K562 (cell line): ENCODE measurements at regions not wholly inside any gene's neighbourhood (a gene's known extent, or its start where the extent isn't known, plus 50 kb on each side); places are given as distances from the start of the nearest gene placed in this dataset.

ENCODE experiments used
- CBFA2T2 ChIP-seq: fragments of 450-650 bp; conservative IDR thresholded peaks from 2 replicates; pipeline ENCODE4 v1.6.1; 2017; ENCODE audit warnings: mild to moderate bottlenecking
- CBX2 ChIP-seq: fragments of 200-600 bp; sonication (generic); IDR thresholded peaks from one replicate; pipeline ENCODE4 v1.6.1; 2012; ENCODE audit warnings: mild to moderate bottlenecking, low read length, inconsistent platforms; ENCODE audit not compliant: insufficient read depth, poor library complexity, severe bottlenecking
- DDX20 ChIP-seq: fragments of 450-650 bp; IDR thresholded peaks from 2 replicates; pipeline ENCODE4 v1.6.1; 2016; ENCODE audit warnings: missing genetic modification characterization, low read depth, mild to moderate bottlenecking, missing compliant biosample characterization, moderate library complexity
- EP300 ChIP-seq: IDR thresholded peaks from 2 replicates; pipeline ENCODE4 v1.6.1; 2012; ENCODE audit warnings: low read length, improper control_type of control experiment
- EZH2 ChIP-seq: IDR thresholded peaks from 2 replicates; pipeline ENCODE4 v1.6.1; 2012; ENCODE audit warnings: low read depth, mild to moderate bottlenecking, inconsistent platforms, low read length, borderline replicate concordance
- NFE2 ChIP-seq: IDR thresholded peaks from 2 replicates; pipeline ENCODE4 v1.6.1; 2014; ENCODE audit warnings: antibody characterized with exemption, low read depth
- NFYB ChIP-seq: IDR thresholded peaks from 2 replicates; pipeline ENCODE4 v1.6.1; 2011; ENCODE audit warnings: mild to moderate bottlenecking, moderate library complexity; ENCODE audit not compliant: insufficient read length; ENCODE audit errors: extremely low read depth
- SP1 ChIP-seq: sonication (generic); formaldehyde crosslinking; IDR thresholded peaks from 2 replicates; pipeline ENCODE4 v1.8.1; 2022; ENCODE audit warnings: mild to moderate bottlenecking, missing genetic modification reagents
- TCF7 ChIP-seq: sonication (generic); IDR thresholded peaks from 2 replicates; pipeline ENCODE4 v1.6.1; 2016; ENCODE audit warnings: antibody characterized with exemption, borderline replicate concordance
- ZKSCAN8 ChIP-seq: fragments of 200-800 bp; sonication (Bioruptor generic); IDR thresholded peaks from 2 replicates; pipeline ENCODE4 v1.6.1; 2016; ENCODE audit warnings: missing genetic modification characterization, missing compliant biosample characterization
- ZNF239 ChIP-seq: fragments of 250-450 bp; sonication (Bioruptor Pico); IDR thresholded peaks from 2 replicates; pipeline ENCODE4 v1.4.0; 2020; ENCODE audit warnings: mild to moderate bottlenecking
- ZNF24 ChIP-seq: fragments of 450-650 bp; IDR thresholded peaks from 2 replicates; pipeline ENCODE4 v1.6.1; 2016
- TF ChIP-seq, protein P1 (sequence below), 3 experiments: IDR thresholded peaks in 2 of 3; conservative IDR thresholded peaks in 1 of 3; 2 replicates each; pipeline ENCODE4 v1.5.1; 2011 to 2012; ENCODE audit warnings: low read length in 3 of 3, mild to moderate bottlenecking in 3 of 3, control low read depth in 2 of 3, improper control_type of control experiment in 1 of 3, inconsistent platforms in 1 of 3, low read depth in 1 of 3, mixed read lengths in 1 of 3, moderate library complexity in 1 of 3; ENCODE audit not compliant: insufficient read depth in 2 of 3

DNA sequence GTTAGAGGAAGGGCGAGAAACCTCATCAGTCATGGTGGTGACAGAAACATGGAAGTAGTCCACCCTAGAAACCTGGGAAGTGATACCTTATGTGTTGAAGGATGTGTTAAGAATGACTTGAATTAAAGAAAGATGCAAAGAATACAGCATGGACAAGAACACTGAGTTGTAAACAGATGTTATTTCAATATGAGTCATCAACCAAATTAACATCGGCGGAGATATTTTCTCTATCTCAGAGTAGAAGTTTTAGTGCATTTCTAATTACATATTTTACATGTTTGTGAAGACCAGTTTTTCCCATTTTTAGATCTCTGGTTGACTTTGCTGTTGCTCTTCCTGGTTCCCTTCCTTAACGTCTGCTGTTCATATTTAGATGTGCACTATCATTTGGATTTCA lies 268.8 kb upstream of the TBL1XR1 start:
- TF ChIP-seq ZNF239 (CRISPR knock-in tag) (no peak), SP1 (CRISPR knock-in tag) (no peak), DDX20 (no peak), ZNF24 (no peak), TCF7 (no peak), EZH2 (no peak), ZKSCAN8 (CRISPR knock-in tag) (no peak), CBFA2T2 (no peak), CBX2 (no peak), EP300 (no peak), NFE2 (no peak), NFYB (no peak)
- TF ChIP-seq, protein P1, sequence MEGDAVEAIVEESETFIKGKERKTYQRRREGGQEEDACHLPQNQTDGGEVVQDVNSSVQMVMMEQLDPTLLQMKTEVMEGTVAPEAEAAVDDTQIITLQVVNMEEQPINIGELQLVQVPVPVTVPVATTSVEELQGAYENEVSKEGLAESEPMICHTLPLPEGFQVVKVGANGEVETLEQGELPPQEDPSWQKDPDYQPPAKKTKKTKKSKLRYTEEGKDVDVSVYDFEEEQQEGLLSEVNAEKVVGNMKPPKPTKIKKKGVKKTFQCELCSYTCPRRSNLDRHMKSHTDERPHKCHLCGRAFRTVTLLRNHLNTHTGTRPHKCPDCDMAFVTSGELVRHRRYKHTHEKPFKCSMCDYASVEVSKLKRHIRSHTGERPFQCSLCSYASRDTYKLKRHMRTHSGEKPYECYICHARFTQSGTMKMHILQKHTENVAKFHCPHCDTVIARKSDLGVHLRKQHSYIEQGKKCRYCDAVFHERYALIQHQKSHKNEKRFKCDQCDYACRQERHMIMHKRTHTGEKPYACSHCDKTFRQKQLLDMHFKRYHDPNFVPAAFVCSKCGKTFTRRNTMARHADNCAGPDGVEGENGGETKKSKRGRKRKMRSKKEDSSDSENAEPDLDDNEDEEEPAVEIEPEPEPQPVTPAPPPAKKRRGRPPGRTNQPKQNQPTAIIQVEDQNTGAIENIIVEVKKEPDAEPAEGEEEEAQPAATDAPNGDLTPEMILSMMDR (IDR thresholded peaks at IDR 0.05 in 2 of 3, conservative IDR thresholded peaks at IDR 0.05 in 1 of 3; ENCODE audit: insufficient read depth in 2 of 3, low read depth in 1 of 3, low read length in 3 of 3) = no peak
